DMS53 (cell line): ENCODE measurements at regions not wholly inside any gene's neighbourhood (a gene's known extent, or its start where the extent isn't known, plus 50 kb on each side); places are given as distances from the start of the nearest gene placed in this dataset.
A peak's percentile ranks its signal among the peaks of the same experiment; 100 is the strongest.

Source experiments
- DNase-seq: peaks from one replicate; lab custom pipeline; 2025; lab: John Stamatoyannopoulos, UW

- no peak for DNase-seq
Observed at GRCh38 chr13:26932465-26932864, 171.9 kb upstream of the GPR12 start.

DNA sequence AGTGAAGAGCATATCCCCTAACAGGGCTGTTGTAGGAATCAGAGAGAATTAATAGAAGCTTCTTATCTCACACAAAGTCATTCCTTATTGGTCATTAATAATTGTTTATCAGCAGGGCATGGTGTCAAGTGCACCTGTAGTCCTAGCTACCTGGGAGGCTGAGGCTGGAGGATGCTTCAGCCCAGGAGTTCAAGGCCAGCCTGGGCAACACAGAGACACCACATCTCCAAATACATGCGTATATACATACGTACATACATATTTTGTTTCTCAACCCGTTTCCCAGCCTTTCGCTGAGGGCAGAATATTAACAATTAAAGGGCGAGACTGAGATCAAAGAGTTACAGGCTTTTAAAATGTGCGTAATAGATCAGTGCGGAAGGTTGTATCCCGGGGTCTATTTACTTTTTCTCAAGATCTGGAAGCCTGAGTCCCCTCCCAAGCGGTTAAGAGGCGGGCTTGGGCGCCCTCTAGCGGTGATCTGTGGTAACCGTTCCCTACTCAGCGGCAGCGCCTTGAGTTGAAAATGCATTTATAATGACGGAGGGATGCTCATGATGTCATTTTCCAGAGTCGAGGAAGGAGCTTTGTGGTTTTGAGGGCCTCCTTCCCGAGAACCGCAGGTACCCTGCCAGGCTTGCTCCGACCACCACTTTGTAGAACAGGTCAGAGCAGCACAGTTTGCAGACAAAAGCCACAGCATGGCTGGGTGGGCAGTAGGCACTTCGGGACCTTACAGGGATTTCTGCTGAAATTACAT lies 169.6 kb upstream of the GPR12 start:
- DNase-seq, result peak; percentile 84

DNA sequence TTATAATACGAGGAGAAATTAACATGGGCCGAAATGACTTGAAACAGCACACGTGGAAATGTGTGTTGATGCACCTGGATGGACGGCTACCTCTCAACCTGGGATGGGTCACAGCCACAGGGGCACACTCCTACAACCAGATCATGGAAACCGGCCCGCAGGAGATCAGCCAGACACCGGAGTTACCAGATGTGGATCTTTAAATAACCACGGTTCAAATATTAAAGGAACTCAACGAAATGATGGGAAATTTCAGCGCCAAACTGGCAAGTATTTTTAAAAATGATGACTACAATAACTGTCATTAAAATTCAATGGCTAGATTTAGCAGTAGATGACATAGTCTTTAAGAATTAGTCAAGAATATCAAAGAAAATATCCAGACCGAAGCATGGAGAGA lies 166.9 kb upstream of the GPR12 start:
- DNase-seq, result no peak

- DNase-seq, result no peak
Observed at GRCh38 chr13:26926371-26926770, 165.8 kb upstream of the GPR12 start.

GRCh38 chr13:26923824-26924605 lies 163.4 kb upstream of the GPR12 start:
- DNase-seq, result no peak

DNA sequence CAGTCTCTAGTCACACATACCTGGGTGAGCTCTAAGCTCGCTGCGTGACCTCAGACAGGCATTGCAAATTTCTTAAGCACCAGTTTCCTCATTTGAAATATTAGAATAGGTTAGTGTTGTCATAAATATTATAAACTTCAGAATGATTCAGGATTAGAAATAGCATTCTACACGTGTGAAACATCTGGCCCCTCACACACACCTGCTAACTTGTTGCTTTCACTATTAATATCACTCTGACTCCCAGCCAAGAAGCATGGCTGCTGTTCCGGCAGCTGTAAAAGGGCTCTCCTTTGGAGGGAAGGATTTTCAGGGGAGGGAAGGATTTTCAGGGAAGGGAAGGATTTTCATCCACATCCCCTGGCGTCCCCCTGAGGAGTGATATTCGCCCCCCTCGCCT lies 161.3 kb upstream of the GPR12 start:
- no peak for DNase-seq

- DNase-seq, result no peak
Observed at GRCh38 chr13:26920614-26921355, 160.2 kb upstream of the GPR12 start.

GRCh38 chr13:26919732-26920131 lies 159.1 kb upstream of the GPR12 start:
- DNase-seq, result no peak

DNA sequence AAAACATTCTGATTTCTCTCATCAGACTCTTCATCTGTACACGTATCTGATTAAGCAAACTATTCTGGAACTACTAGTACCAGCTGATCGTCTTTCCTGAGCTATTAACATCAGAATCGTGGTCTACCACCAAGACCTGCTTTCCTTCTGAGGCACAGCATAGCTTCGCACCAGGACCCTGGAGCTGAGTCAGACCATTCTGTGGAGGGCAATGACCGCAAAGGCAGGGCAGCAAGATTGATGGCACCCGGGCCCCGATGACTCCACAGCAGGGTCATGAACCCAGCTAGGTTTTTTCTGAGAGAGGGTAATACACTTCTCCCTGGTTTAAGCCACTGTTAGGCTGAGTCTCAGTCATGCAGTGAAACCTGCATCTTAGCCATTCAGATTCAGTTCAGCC lies 158.7 kb upstream of the GPR12 start:
- no peak for DNase-seq

GRCh38 chr13:26914624-26915023 lies 154.0 kb upstream of the GPR12 start:
- DNase-seq, result peak; percentile 79

GRCh38 chr13:26914148-26914547 lies 153.6 kb upstream of the GPR12 start:
- no peak for DNase-seq

DNA sequence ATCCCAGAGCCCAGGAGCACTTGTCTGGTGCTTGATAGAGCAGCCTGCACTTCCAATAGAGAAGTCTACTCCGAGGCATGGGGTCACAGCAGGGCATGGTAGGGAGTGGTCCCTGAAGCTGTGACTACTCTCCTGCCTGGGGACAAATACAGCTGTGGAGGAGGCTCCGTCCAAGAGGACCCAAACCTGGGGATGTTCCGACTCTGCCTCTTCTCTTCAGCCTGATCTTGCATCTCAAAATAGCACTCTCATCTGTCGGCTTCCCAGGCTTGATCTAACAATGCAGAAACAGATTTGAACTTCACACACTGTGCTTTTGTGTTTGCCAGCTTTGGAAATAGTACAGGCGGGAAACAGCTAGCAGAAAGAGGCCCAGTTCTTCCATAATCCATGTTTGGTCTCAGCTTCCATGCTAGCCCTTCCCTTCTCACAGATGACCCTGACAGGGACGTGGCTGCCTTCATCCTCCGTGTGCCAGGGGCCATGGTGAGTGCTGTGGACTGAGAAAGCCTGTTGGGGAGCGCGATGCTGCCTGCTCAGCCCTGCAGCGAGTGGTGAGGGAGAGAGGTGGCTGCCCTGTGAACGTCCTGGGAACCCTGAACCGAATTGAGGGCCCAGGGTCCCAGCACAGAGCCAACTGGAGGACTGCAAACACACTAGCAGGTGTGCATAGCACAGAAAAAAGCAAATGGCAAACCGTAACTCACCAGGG lies 150.3 kb upstream of the GPR12 start:
- no peak for DNase-seq

GRCh38 chr13:26909477-26909876 lies 148.9 kb upstream of the GPR12 start:
- no peak for DNase-seq

GRCh38 chr13:26908126-26908525 lies 147.5 kb upstream of the GPR12 start:
- DNase-seq, result no peak

DNA sequence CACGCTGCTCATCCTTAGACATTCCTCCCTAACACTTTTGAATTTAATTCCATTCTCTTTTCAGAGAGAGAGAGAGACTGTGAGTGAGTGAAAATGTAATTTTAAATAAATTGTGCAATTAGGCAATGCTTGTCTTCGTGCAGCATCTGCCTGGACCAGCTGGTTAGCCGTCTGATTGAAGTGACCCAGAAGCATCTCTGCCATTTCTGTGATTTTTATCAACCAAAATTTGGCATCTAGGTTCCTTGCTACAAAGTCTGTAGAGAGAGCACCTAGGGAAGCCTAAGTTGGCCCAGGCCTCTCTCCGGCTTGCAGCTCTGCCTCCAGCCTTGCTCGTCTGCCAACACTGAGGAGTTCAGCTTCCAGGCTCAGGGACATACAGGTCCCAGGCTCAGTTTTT lies 138.6 kb upstream of the GPR12 start:
- no peak for DNase-seq

GRCh38 chr13:26897706-26898550 lies 137.3 kb upstream of the GPR12 start:
- DNase-seq, result no peak

DNA sequence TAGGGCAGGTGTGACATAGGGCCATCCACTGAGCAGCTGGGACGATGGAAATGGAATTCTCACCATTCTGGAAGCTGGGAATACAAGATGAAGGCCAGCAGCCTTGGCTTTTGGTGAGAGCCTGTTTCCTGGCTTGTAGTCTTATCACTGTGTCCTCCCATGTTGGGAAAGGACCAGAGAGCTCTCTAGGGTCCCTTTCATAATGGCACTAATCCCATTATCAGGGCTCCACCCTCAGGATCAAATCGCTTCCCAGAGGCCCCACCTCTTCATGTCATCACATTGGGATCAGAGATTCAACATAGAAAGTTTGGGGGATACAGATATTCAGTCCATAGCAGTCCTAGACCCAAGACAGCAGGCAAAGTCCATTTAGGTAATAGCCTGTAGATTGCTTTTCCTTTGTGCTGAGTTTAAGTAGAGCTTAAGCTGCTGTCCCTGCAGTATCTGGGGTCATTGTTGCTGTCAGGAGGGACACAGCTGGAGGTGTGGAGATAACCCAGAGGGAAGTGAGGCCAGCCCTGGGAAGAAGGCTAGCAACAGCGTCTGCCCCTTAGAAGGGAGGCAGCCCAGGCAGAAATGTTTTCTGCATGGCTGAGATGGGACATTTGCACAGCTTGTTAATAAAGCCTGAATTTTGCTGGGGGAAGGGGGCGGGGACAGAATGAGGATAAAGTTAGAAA lies 136.5 kb upstream of the GPR12 start:
- DNase-seq, result no peak

DNA sequence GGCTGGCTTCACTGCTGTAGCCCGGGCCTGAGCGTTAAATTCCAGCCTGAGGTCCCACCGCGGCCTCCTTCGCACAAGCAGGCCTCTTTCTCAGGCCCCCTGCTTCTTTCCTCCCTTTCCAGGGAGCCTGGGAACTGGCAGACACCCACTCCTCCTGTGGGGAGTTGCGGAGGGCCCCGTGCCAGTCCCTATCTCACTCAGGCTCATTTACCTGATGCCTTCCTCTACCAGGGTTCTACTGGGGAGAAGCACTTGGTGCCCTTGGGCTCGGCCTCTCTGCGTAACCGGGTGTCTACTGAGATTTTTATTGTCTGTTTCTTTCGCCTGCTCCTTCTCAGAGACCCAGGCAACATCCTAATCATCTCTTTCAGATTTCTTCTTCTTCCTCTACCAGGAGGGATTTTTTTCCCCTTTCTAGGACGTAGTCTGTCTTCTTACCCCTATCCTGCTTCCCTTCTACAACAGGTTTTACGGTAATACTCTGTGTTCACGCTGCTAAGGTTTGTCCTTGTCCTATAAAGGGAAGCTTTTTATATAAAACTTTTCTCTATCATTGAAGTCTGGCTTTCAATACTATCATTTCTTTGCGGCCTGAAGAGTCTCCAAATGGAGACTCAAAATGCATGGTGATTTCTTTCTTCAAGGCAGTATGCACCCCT lies 135.4 kb upstream of the GPR12 start:
- no peak for DNase-seq

- no peak for DNase-seq
Observed at GRCh38 chr13:26895081-26895807, 134.7 kb upstream of the GPR12 start.
